Left lung (tissue), 4 donors: ENCODE measurements at regions not wholly inside any gene's neighbourhood (a gene's known extent, or its start where the extent isn't known, plus 50 kb on each side); places are given as distances from the start of the nearest gene placed in this dataset.

Experiments used
- ATAC-seq: fragments of 200-7000 bp; cut with Tn5 transposase; one replicate; pipeline ENCODE4 v1.9.1; 2020; ENCODE audit warnings: moderate library complexity
- DNase-seq, 4 donors: peaks; one replicate each; pipeline ENCODE4 v3.0.0-alpha.2; 2013 to 2020
- H3K27ac ChIP-seq, 2 donors: fragments of 200-600 bp; sonication (generic) in 1 of 2; one replicate each; pipeline versions ENCODE4 v1.5.0 to v1.8.0; 2020 to 2021
- H3K27me3 ChIP-seq, 2 donors: fragments of 200-600 bp; sonication (generic) in 1 of 2; one replicate each; pipeline versions ENCODE4 v1.5.0 to v1.8.0; 2020 to 2021
- H3K36me3 ChIP-seq, 2 donors: fragments of 200-600 bp; sonication (generic) in 1 of 2; one replicate each; pipeline versions ENCODE4 v1.5.0 to v1.8.0; 2020 to 2021
- H3K4me1 ChIP-seq, 2 donors: fragments of 200-600 bp; one replicate each; pipeline ENCODE4 v1.8.0; 2021
- H3K4me3 ChIP-seq, 2 donors: fragments of 200-600 bp; sonication (generic) in 1 of 2; one replicate each; pipeline versions ENCODE4 v1.5.0 to v1.8.0; 2020 to 2021; ENCODE audit warnings: mild to moderate bottlenecking in 1 of 2
- H3K9me3 ChIP-seq, 2 donors: fragments of 200-600 bp; sonication (generic) in 1 of 2; one replicate each; pipeline versions ENCODE4 v1.5.0 to v1.8.0; 2020 to 2021
- CTCF ChIP-seq, 2 donors: fragments of 200-600 bp; sonication (generic) in 1 of 2; IDR thresholded peaks; one replicate each; pipeline versions ENCODE4 v1.5.0 to v1.8.0; 2021; ENCODE audit warnings: antibody characterized with exemption in 2 of 2
- intact Hi-C, 2 donors: fragments of 100-400 bp; cut with DNase I; formaldehyde crosslinking; loops; one replicate each; pipeline versions ENCODE4 v1.11.2 to v1.14.2; 2022
- donor health status: DM: no; HTN: yes; CAD: no.
- donor health status: DM: no; HTN: no; CAD: no.

- ATAC-seq (no peak), DNase-seq (no peak)
- no peaks in the 10 kb centered on the region for H3K36me3 ChIP-seq
- H3K9me3 ChIP-seq, result no peaks in the 10 kb centered on the region
- no peaks in the 10 kb centered on the region for H3K27me3 ChIP-seq
- H3K4me3 ChIP-seq, result no peak overlapping the region
- intact Hi-C loops, result loop anchor here in 1 of 2 donors (10.0 kb wide), 1 partner anchor 227 kb away; the partner anchor contains the start of gene APPL1
- no peaks in the 10 kb centered on the region for H3K4me1 ChIP-seq
- no peak for TF ChIP-seq CTCF (IDR thresholded peaks at IDR 0.05)
- no peak overlapping the region for H3K27ac ChIP-seq
Measured at GRCh38 chr3:56998076-56998529, 62.4 kb upstream of the SPATA12 start.

GRCh38 chr3:56997675-56998074 lies 62.8 kb upstream of the SPATA12 start:
- Histone ChIP-seq H3K27me3 (no peaks in the 10 kb centered on the region), H3K9me3 (no peaks in the 10 kb centered on the region), H3K27ac (no peak overlapping the region), H3K4me1 (no peaks in the 10 kb centered on the region), H3K36me3 (no peaks in the 10 kb centered on the region), H3K4me3 (no peak overlapping the region)
- no peak for DNase-seq
- ATAC-seq, result no peak
- intact Hi-C loops, result loop anchor here in 1 of 2 donors (10.0 kb wide), 1 partner anchor 227 kb away; the partner anchor contains the start of gene APPL1
- TF ChIP-seq CTCF (IDR thresholded peaks at IDR 0.05), result no peak

DNA sequence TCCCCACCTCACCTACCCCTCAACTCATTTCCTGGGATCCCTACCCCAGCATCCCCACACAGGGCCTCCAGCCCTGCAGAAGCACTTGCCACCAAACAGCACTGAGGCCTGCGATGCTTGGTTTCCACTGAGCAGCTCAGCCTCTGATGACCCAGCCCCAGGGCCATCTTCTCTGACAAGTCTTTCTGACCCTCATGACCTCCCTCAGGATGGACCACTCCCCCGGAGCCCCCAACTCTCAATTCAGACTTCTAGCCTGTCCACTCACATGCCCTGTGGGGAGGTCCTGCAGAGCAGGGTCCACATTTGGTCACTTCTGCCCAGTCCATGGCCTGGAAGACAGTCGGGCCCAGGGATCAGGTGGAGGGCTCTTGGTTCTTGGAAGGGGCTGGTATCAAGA lies 63.4 kb upstream of the SPATA12 start:
- no peak overlapping the region for H3K4me3 ChIP-seq
- no peaks in the 10 kb centered on the region for H3K9me3 ChIP-seq
- no peak for TF ChIP-seq CTCF (IDR thresholded peaks at IDR 0.05)
- intact Hi-C loops, result loop anchor here in 1 of 2 donors (10.0 kb wide), 1 partner anchor 228 kb away; the partner anchor contains the start of gene APPL1
- H3K27ac ChIP-seq, result no peak overlapping the region
- H3K27me3 ChIP-seq, result no peaks in the 10 kb centered on the region
- H3K4me1 ChIP-seq, result no peaks in the 10 kb centered on the region
- ATAC-seq (no peak), DNase-seq (no peak)
- no peaks in the 10 kb centered on the region for H3K36me3 ChIP-seq

- peaks cover 0 to under 1% of the 10 kb centered on the region in 2 donors for H3K4me1 ChIP-seq
- ATAC-seq (no peak), DNase-seq (no peak)
- intact Hi-C loops, result loop anchor here in 1 of 2 donors (10.0 kb wide), 1 partner anchor 230 kb away; the partner anchor contains the start of gene APPL1
- H3K36me3 ChIP-seq, result no peaks in the 10 kb centered on the region
- H3K4me3 ChIP-seq, result no peak overlapping the region
- peaks cover 0 to under 1% of the 10 kb centered on the region in 2 donors for H3K27me3 ChIP-seq
- no peaks in the 10 kb centered on the region for H3K9me3 ChIP-seq
- no peak for TF ChIP-seq CTCF (IDR thresholded peaks at IDR 0.05)
- H3K27ac ChIP-seq, result no peak overlapping the region
Measured at GRCh38 chr3:56994391-56994790, 66.1 kb upstream of the SPATA12 start.

GRCh38 chr3:56990641-56991015 lies 69.8 kb upstream of the SPATA12 start:
- no peak overlapping the region for H3K4me3 ChIP-seq
- H3K27ac ChIP-seq, result no peak overlapping the region
- H3K4me1 ChIP-seq, result peaks cover 0 to 12% of the 10 kb centered on the region in 2 donors
- intact Hi-C loops, result loop anchor here in 1 of 2 donors (10.0 kb wide), 1 partner anchor 234 kb away; the partner anchor contains the start of gene APPL1
- no peak for TF ChIP-seq CTCF (IDR thresholded peaks at IDR 0.05)
- H3K36me3 ChIP-seq, result no peaks in the 10 kb centered on the region
- ATAC-seq (no peak), DNase-seq (no peak)
- peaks cover 0 to 5% of the 10 kb centered on the region in 2 donors for H3K27me3 ChIP-seq
- H3K9me3 ChIP-seq, result no peaks in the 10 kb centered on the region
